ENCODE measurements at regions not wholly inside any gene's neighbourhood (a gene's known extent, or its start where the extent isn't known, plus 50 kb on each side); places are given as distances from the start of the nearest gene placed in this dataset.

- TF ChIP-seq EZH2 (IDR thresholded peaks at IDR 0.05; ENCODE audit: low read depth): no peak
- TF ChIP-seq CTCF (conservative IDR thresholded peaks at IDR 0.05): no peak
These were observed 305.4 kb upstream of the SLITRK1 start for GRCh38 chr13:84187626-84188025.

All from PC-9 (cell line).